ENCODE measurements at regions not wholly inside any gene's neighbourhood (a gene's known extent, or its start where the extent isn't known, plus 50 kb on each side); places are given as distances from the start of the nearest gene placed in this dataset.

GRCh38 chr14:22403296-22403695 is 185.7 kb downstream of the DAD1 start (continued):
- TF ChIP-seq, protein P1, sequence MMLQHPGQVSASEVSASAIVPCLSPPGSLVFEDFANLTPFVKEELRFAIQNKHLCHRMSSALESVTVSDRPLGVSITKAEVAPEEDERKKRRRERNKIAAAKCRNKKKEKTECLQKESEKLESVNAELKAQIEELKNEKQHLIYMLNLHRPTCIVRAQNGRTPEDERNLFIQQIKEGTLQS (IDR thresholded peaks at IDR 0.05), result no peak
- TF ChIP-seq FOXA1 (IDR thresholded peaks at IDR 0.05), result no peak
- TF ChIP-seq JUND (IDR thresholded peaks at IDR 0.05), result no peak
- TF ChIP-seq TAF1 (conservative IDR thresholded peaks at IDR 0.05), result no peak
- TF ChIP-seq SP1 (IDR thresholded peaks at IDR 0.05), result no peak

- no peak for DNase-seq (ENCODE audit: low spot score)
- TF ChIP-seq REST (IDR thresholded peaks at IDR 0.05), result no peak
- no peak for TF ChIP-seq FOXA2 (IDR thresholded peaks at IDR 0.05)
- Histone ChIP-seq H3K27me3 (ENCODE audit: control insufficient read depth in 4 of 4, insufficient read depth in 4 of 4, low read length in 3 of 4) (peaks cover 0 to 4% (median 0%) of the 10 kb centered on the region in 4 donors), H3K36me3 (ENCODE audit: control insufficient read depth in 4 of 4, insufficient read depth in 3 of 4, low read depth in 1 of 4, low read length in 3 of 4) (no peaks in the 10 kb centered on the region), H3K9ac (ENCODE audit: low read depth in 1 of 2, low read length in 2 of 2) (no peak overlapping the region), H3K4me1 (ENCODE audit: control insufficient read depth in 4 of 4, insufficient read depth in 4 of 4, low read length in 3 of 4) (no peaks in the 10 kb centered on the region), H3K27ac (ENCODE audit: low read depth in 1 of 2, low read length in 2 of 2) (no peak overlapping the region), H3K4me3 (ENCODE audit: low read depth in 1 of 3, low read length in 3 of 3) (no peak overlapping the region), H3K9me3 (ENCODE audit: control insufficient read depth in 4 of 4, low read length in 3 of 4) (no peaks in the 10 kb centered on the region)
- 69% methylated on average over 3 of the region's 3 CpGs for WGBS
Measured at GRCh38 chr14:22400655-22401259, 188.3 kb downstream of the DAD1 start.

GRCh38 chr14:22399776-22400175 is 189.2 kb downstream of the DAD1 start:
- Histone ChIP-seq H3K36me3 (ENCODE audit: control insufficient read depth in 4 of 4, insufficient read depth in 3 of 4, low read depth in 1 of 4, low read length in 3 of 4) (no peaks in the 10 kb centered on the region), H3K4me3 (ENCODE audit: low read depth in 1 of 3, low read length in 3 of 3) (no peak overlapping the region), H3K9me3 (ENCODE audit: control insufficient read depth in 4 of 4, low read length in 3 of 4) (no peaks in the 10 kb centered on the region), H3K27ac (ENCODE audit: low read depth in 1 of 2, low read length in 2 of 2) (no peak overlapping the region), H3K27me3 (ENCODE audit: control insufficient read depth in 4 of 4, insufficient read depth in 4 of 4, low read length in 3 of 4) (peaks cover 0 to 4% (median 0%) of the 10 kb centered on the region in 4 donors), H3K9ac (ENCODE audit: low read depth in 1 of 2, low read length in 2 of 2) (no peak overlapping the region), H3K4me1 (ENCODE audit: control insufficient read depth in 4 of 4, insufficient read depth in 4 of 4, low read length in 3 of 4) (no peaks in the 10 kb centered on the region)
- 89% methylated on average over 2 of the region's 2 CpGs for WGBS
- TF ChIP-seq JUND (IDR thresholded peaks at IDR 0.05), result no peak
- no peak for TF ChIP-seq HNF4A (conservative IDR thresholded peaks at IDR 0.05)
- TF ChIP-seq YY1 (IDR thresholded peaks at IDR 0.05), result no peak
- no peak for TF ChIP-seq CTCF (IDR thresholded peaks at IDR 0.05; ENCODE audit: low read depth, low read length, missing input control)
- TF ChIP-seq FOXA2 (IDR thresholded peaks at IDR 0.05), result no peak
- TF ChIP-seq EGR1 (IDR thresholded peaks at IDR 0.05; ENCODE audit: low read depth in 2 of 2), result no peak
- no peak for TF ChIP-seq TAF1 (conservative IDR thresholded peaks at IDR 0.05)
- TF ChIP-seq NR2F2 (IDR thresholded peaks at IDR 0.05), result no peak
- TF ChIP-seq, protein P2, sequence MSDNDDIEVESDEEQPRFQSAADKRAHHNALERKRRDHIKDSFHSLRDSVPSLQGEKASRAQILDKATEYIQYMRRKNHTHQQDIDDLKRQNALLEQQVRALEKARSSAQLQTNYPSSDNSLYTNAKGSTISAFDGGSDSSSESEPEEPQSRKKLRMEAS (IDR thresholded peaks at IDR 0.05), result no peak
- no peak for TF ChIP-seq ZBTB33 (IDR thresholded peaks at IDR 0.05)
- no peak for TF ChIP-seq GABPA (IDR thresholded peaks at IDR 0.05 in 1 of 2, conservative IDR thresholded peaks at IDR 0.05 in 1 of 2)
- TF ChIP-seq RAD21 (IDR thresholded peaks at IDR 0.05), result no peak
- TF ChIP-seq RXRA (IDR thresholded peaks at IDR 0.05), result no peak
- TF ChIP-seq HNF4G (IDR thresholded peaks at IDR 0.05), result no peak
- TF ChIP-seq SP1 (IDR thresholded peaks at IDR 0.05), result no peak
- TF ChIP-seq REST (IDR thresholded peaks at IDR 0.05), result no peak
- TF ChIP-seq, protein P1 (IDR thresholded peaks at IDR 0.05), result no peak
- no peak for TF ChIP-seq FOXA1 (IDR thresholded peaks at IDR 0.05)
- no peak for DNase-seq (ENCODE audit: low spot score)

Data from liver (tissue), 8 donors.